K562 (cell line): ENCODE measurements at regions not wholly inside any gene's neighbourhood (a gene's known extent, or its start where the extent isn't known, plus 50 kb on each side); places are given as distances from the start of the nearest gene placed in this dataset.

ENCODE experiments used
- ATAC-seq: fragments of 200-7000 bp; cut with Tn5 transposase; 3 replicates; pipeline ENCODE4 v1.9.1; 2020; ENCODE audit warnings: moderate library complexity
- BruUV-seq: library from RNA; stranded (reverse); fragments of 400-500 nt; replicated peaks from 2 replicates; lab custom pipeline; 2021; lab: Mats Ljungman, UMichigan
- CTCF ChIA-PET: fragments of 300-600 bp; formaldehyde crosslinking; extraction: SDS; loops from one replicate; lab custom pipeline; 2021; ENCODE audit warnings: low intra/inter-chr PET ratio; lab: Yijun Ruan, JAX
- POLR2A ChIA-PET: fragments of 300-600, 350-650 bp; sonication (Branson Sonifier 250); formaldehyde crosslinking; extraction: SDS; loops from one replicate; lab custom pipeline; 2021; ENCODE audit warnings: antibody characterized with exemption, inconsistent platforms; lab: Yijun Ruan, JAX
- DNase-seq, 4 experiments: peaks; one replicate each; pipeline versions ENCODE4 v3.0.0 to v3.0.0-alpha.2; 2011 to 2018; ENCODE audit warnings: low spot score in 3 of 4, mixed read lengths in 3 of 4; ENCODE audit errors: extremely low read depth in 1 of 4
- FAIRE-seq: peaks from 2 replicates; lab custom pipeline; 2011; peaks lifted over from hg19 to GRCh38; lab: Jason Lieb, UNC
- H2AFZ ChIP-seq: 2 replicates; pipeline ENCODE4 v1.6.0; 2011; ENCODE audit warnings: low read depth, low read length, control low read depth, inconsistent platforms
- H3K27ac ChIP-seq: fragments of 200-600 bp; 3 replicates; pipeline ENCODE4 v1.8.0; 2011; ENCODE audit warnings: low read depth, mild to moderate bottlenecking, control low read depth, inconsistent platforms, low read length, moderate library complexity, mixed read lengths; ENCODE audit errors: extremely low read depth
- H3K27me3 ChIP-seq, 2 experiments: fragments of 300-600 bp in 1 of 2; 2 replicates in 1 of 2; 3 replicates in 1 of 2; pipeline versions ENCODE4 v1.6.0 to v1.8.0; 2011; ENCODE audit warnings: inconsistent platforms in 2 of 2, low read length in 2 of 2, mild to moderate bottlenecking in 1 of 2, mixed read lengths in 1 of 2, moderate library complexity in 1 of 2; ENCODE audit not compliant: control insufficient read depth in 2 of 2, insufficient read depth in 2 of 2
- H3K36me3 ChIP-seq: fragments of 300-600 bp; 3 replicates; pipeline ENCODE4 v1.8.0; 2011; ENCODE audit warnings: mild to moderate bottlenecking, low read length, inconsistent platforms; ENCODE audit not compliant: control insufficient read depth, insufficient read depth
- H3K4me1 ChIP-seq, 2 experiments: fragments of 200-600 bp in 1 of 2; replicated peaks in 1 of 2; 2 replicates in 1 of 2; 3 replicates in 1 of 2; pipeline versions ENCODE4 v1.5.1 to v1.8.0; 2011; ENCODE audit warnings: inconsistent platforms in 2 of 2, low read length in 2 of 2, mild to moderate bottlenecking in 1 of 2, mixed read lengths in 1 of 2, moderate library complexity in 1 of 2; ENCODE audit not compliant: control insufficient read depth in 2 of 2, insufficient read depth in 2 of 2
- H3K4me2 ChIP-seq: 2 replicates; pipeline ENCODE4 v1.6.1; 2011; ENCODE audit warnings: low read length, control low read depth, inconsistent platforms, mixed read lengths; ENCODE audit not compliant: insufficient read depth
- H3K4me3 ChIP-seq: fragments of 200-600 bp; sonication (generic), shearing (Covaris generic); 2 replicates; pipeline ENCODE4 v1.5.1; 2016; ENCODE audit warnings: control low read depth, inconsistent platforms
- H3K79me2 ChIP-seq: fragments of 200-600 bp; 3 replicates; pipeline ENCODE4 v1.8.0; 2011; ENCODE audit warnings: low read length, inconsistent platforms; ENCODE audit not compliant: control insufficient read depth, insufficient read depth
- H3K9ac ChIP-seq, 2 experiments: 2 replicates each; pipeline versions ENCODE4 v1.6.0 to v1.6.1; 2011; ENCODE audit warnings: low read depth in 2 of 2, low read length in 2 of 2, control low read depth in 1 of 2, inconsistent platforms in 1 of 2, mild to moderate bottlenecking in 1 of 2, mixed read lengths in 1 of 2; ENCODE audit not compliant: insufficient read depth in 1 of 2
- H3K9me1 ChIP-seq: one replicate; pipeline ENCODE4 v1.6.0; 2011; ENCODE audit warnings: inconsistent platforms, mild to moderate bottlenecking, low read length, moderate library complexity; ENCODE audit not compliant: control insufficient read depth, insufficient read depth
- H3K9me3 ChIP-seq: replicated peaks from 2 replicates; pipeline ENCODE4 v1.5.1; 2011; ENCODE audit warnings: low read depth, low read length, inconsistent platforms; ENCODE audit not compliant: control insufficient read depth, insufficient read depth
- H4K20me1 ChIP-seq: replicated peaks from 2 replicates; pipeline ENCODE4 v1.6.1; 2011; ENCODE audit warnings: low read length, inconsistent platforms, mixed read lengths; ENCODE audit not compliant: control insufficient read depth, insufficient read depth
- HEY1 ChIP-seq: fragments of 250-450 bp; sonication (Bioruptor Pico); IDR thresholded peaks from 2 replicates; pipeline ENCODE4 v1.5.0; 2020; ENCODE audit warnings: mild to moderate bottlenecking, moderate library complexity, borderline replicate concordance
- KLF10 ChIP-seq: fragments of 250-450 bp; sonication (Bioruptor Pico); IDR thresholded peaks from 2 replicates; pipeline ENCODE4 v1.6.1; 2021; ENCODE audit warnings: matching md5 sums
- NFATC3 ChIP-seq: fragments of 450-650 bp; IDR thresholded peaks from 2 replicates; pipeline ENCODE4 v1.6.1; 2017; ENCODE audit warnings: mild to moderate bottlenecking
- SOX6 ChIP-seq: fragments of 450-650 bp; IDR thresholded peaks from 2 replicates; pipeline ENCODE4 v1.6.1; 2014; ENCODE audit warnings: mild to moderate bottlenecking
- SUPT5H ChIP-seq: fragments of 450-650 bp; IDR thresholded peaks from 2 replicates; pipeline ENCODE4 v1.6.1; 2016
- TCFL5 ChIP-seq: fragments of 250-450 bp; sonication (Bioruptor Pico); conservative IDR thresholded peaks from 2 replicates; pipeline ENCODE4 v1.6.1; 2021; ENCODE audit warnings: mild to moderate bottlenecking, moderate library complexity, matching md5 sums
- ZBTB1 ChIP-seq: sonication (generic); formaldehyde crosslinking; IDR thresholded peaks from 2 replicates; pipeline ENCODE4 v1.8.1; 2023; ENCODE audit warnings: missing genetic modification reagents, low read depth, mild to moderate bottlenecking, borderline replicate concordance
- ZFP30 ChIP-seq: fragments of 250-450 bp; sonication (Bioruptor Pico); IDR thresholded peaks from 2 replicates; pipeline ENCODE4 v1.8.0; 2022; ENCODE audit warnings: moderate library complexity, mild to moderate bottlenecking, inconsistent platforms, borderline replicate concordance
- ZKSCAN1 ChIP-seq: fragments of 150-350 bp; IDR thresholded peaks from 2 replicates; pipeline ENCODE4 v1.6.1; 2016; ENCODE audit warnings: low read depth, low read length
- ZNF146 ChIP-seq: IDR thresholded peaks from one replicate; pipeline ENCODE4 v1.6.1; 2018; ENCODE audit warnings: missing compliant biosample characterization; ENCODE audit not compliant: unreplicated experiment
- ZNF165 ChIP-seq: fragments of 250-450 bp; sonication (Bioruptor Pico); IDR thresholded peaks from 2 replicates; pipeline ENCODE4 v1.4.0; 2020; ENCODE audit warnings: borderline replicate concordance
- ZNF3 ChIP-seq: fragments of 250-450 bp; sonication (Bioruptor Pico); IDR thresholded peaks from 2 replicates; pipeline ENCODE4 v1.5.0; 2021; ENCODE audit warnings: mild to moderate bottlenecking, moderate library complexity
- ZNF830 ChIP-seq: fragments of 250-450 bp; sonication (Bioruptor Pico); IDR thresholded peaks from 2 replicates; pipeline ENCODE4 v1.5.0; 2021; ENCODE audit warnings: mild to moderate bottlenecking
- WGBS: fragments of 100-300 bp; shearing (Covaris generic); methylation state at CpG from one replicate; pipeline ENCODE4 v1.1.6; 2016; ENCODE audit warnings: low coverage, mixed read lengths; ENCODE audit not compliant: insufficient coverage; ENCODE audit errors: missing lambda C conversion rate; 5-methylcytosine and 5-hydroxymethylcytosine counted together
- in situ Hi-C: fragments of 300-500 bp; cut with MboI; formaldehyde crosslinking; loops from 4 replicates; pipeline ENCODE4 v1.15.0; 2018; ENCODE audit warnings: inconsistent platforms, mixed read lengths
- intact Hi-C: fragments of 100-400 bp; cut with micrococcal nuclease; formaldehyde crosslinking; loops from 2 replicates; pipeline ENCODE4 v1.14.2; 2022
- TF ChIP-seq, protein P1 (sequence below): IDR thresholded peaks from 2 replicates; pipeline ENCODE4 v1.6.1; 2011; ENCODE audit not compliant: insufficient read length; ENCODE audit errors: extremely low read depth
- TF ChIP-seq, protein P2 (sequence below): fragments of 450-650 bp; IDR thresholded peaks from 2 replicates; pipeline ENCODE4 v1.6.1; 2016; ENCODE audit warnings: missing biosample characterization, missing genetic modification characterization

DNA sequence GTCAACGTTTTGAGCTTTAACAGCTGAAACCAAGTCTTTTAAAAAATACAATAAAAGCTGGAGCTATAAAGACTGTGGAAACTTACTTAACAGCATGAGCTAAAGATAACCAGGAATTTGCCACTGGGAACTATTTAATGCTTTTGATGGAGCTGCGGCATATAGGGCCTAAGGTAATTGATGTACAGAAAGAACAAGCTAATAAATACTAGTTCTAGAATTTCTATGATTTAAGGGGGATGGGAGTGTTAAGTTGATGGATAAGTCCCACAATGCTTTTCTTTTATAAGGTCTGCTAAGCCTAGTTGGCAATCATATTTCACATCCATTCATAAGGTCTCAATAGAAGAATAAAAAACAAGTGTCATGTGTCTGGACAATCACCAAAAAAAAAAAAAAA is 334.0 kb upstream of the DMAC1 start:
- Histone ChIP-seq H3K4me1 (no peaks in the 10 kb centered on the region), H2AFZ (no peak overlapping the region), H3K9me1 (no peaks in the 10 kb centered on the region), H3K4me2 (no peak overlapping the region), H3K36me3 (no peaks in the 10 kb centered on the region), H3K79me2 (no peaks in the 10 kb centered on the region), H3K9ac (no peak overlapping the region), H4K20me1 (no peaks in the 10 kb centered on the region), H3K27ac (no peak overlapping the region), H3K4me3 (no peak overlapping the region), H3K27me3 (no peaks in the 10 kb centered on the region), H3K9me3 (no peaks in the 10 kb centered on the region)
- BruUV-seq: no TSS peak
- no peak for TF ChIP-seq ZNF3 (CRISPR knock-in tag)
- no peak for TF ChIP-seq SOX6
- ChIA-PET POLR2A (no interaction called here), CTCF (no interaction called here)
- no peak for ATAC-seq
- in situ Hi-C loops (no loop called here), intact Hi-C loops (no loop called here)
- no peak for DNase-seq
- WGBS: 0% methylated on average over 2 of the region's 2 CpGs
- FAIRE-seq: no peak

DNA sequence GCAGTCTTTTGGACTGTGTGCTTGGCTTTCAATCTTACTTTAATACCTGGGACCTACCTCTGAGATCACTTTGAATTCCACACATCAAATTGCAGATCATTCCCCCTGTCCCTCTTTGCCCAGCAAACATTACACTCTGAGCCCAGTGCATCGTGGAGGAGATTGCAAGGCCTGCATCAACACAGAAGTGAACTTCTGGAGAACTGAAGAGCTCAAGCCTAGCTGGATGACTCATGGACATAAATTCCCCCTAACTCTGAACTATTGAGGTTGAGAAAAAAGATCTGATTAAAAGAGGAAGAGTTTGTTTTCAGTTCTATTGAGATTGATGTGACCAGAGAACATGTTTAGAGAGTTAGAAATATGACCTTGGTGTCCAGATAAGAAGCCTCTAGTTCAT is 316.0 kb upstream of the DMAC1 start:
- ATAC-seq (no peak), FAIRE-seq (no peak), DNase-seq (no peak)
- H3K4me1 ChIP-seq: no peaks in the 10 kb centered on the region
- H3K27ac ChIP-seq: no peak overlapping the region
- intact Hi-C loops: no loop called here
- H3K9me1 ChIP-seq: no peaks in the 10 kb centered on the region
- no peaks in the 10 kb centered on the region for H3K27me3 ChIP-seq
- no peak overlapping the region for H3K9ac ChIP-seq
- H3K79me2 ChIP-seq: no peaks in the 10 kb centered on the region
- no peak overlapping the region for H3K4me2 ChIP-seq
- H2AFZ ChIP-seq: no peak overlapping the region
- no peaks in the 10 kb centered on the region for H3K9me3 ChIP-seq
- H3K36me3 ChIP-seq: no peaks in the 10 kb centered on the region
- no peak overlapping the region for H3K4me3 ChIP-seq
- 0% methylated on average over 1 of the region's 1 CpG for WGBS
- ChIA-PET CTCF (no interaction called here), POLR2A (no interaction called here)
- H4K20me1 ChIP-seq: no peaks in the 10 kb centered on the region
- no TSS peak for BruUV-seq
- in situ Hi-C loops: no loop called here
- TF ChIP-seq ZBTB1 (CRISPR knock-in tag) (no peak), ZNF146 (no peak), ZKSCAN1 (no peak), KLF10 (no peak), ZNF165 (CRISPR knock-in tag) (no peak), NFATC3 (no peak), ZNF830 (CRISPR knock-in tag) (no peak), HEY1 (no peak), SUPT5H (no peak), TCFL5 (CRISPR knock-in tag) (no peak), ZFP30 (no peak)
- TF ChIP-seq, protein P1, sequence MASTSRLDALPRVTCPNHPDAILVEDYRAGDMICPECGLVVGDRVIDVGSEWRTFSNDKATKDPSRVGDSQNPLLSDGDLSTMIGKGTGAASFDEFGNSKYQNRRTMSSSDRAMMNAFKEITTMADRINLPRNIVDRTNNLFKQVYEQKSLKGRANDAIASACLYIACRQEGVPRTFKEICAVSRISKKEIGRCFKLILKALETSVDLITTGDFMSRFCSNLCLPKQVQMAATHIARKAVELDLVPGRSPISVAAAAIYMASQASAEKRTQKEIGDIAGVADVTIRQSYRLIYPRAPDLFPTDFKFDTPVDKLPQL: no peak
- TF ChIP-seq, protein P2, sequence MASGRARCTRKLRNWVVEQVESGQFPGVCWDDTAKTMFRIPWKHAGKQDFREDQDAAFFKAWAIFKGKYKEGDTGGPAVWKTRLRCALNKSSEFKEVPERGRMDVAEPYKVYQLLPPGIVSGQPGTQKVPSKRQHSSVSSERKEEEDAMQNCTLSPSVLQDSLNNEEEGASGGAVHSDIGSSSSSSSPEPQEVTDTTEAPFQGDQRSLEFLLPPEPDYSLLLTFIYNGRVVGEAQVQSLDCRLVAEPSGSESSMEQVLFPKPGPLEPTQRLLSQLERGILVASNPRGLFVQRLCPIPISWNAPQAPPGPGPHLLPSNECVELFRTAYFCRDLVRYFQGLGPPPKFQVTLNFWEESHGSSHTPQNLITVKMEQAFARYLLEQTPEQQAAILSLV: no peak
